ENCODE measurements at regions not wholly inside any gene's neighbourhood (a gene's known extent, or its start where the extent isn't known, plus 50 kb on each side); places are given as distances from the start of the nearest gene placed in this dataset.
A peak's percentile ranks its signal among the peaks of the same experiment; 100 is the strongest.

- H3K36me3 ChIP-seq (ENCODE audit: insufficient read depth, low read length): no peaks in the 10 kb centered on the region
- no peaks in the 10 kb centered on the region for H3K27me3 ChIP-seq (ENCODE audit: insufficient read depth, low read length)
- no peaks in the 10 kb centered on the region for H4K20me1 ChIP-seq (ENCODE audit: insufficient read depth, low read length)
- H3K27ac ChIP-seq (ENCODE audit: low read depth, low read length, poor library complexity, severe bottlenecking): no peak overlapping the region
- no peak overlapping the region for H3K4me2 ChIP-seq (ENCODE audit: low read length)
- peak; percentile 38; the same call in 1 of the 2 replicates for TF ChIP-seq CTCF (IDR thresholded peaks at IDR 0.05; ENCODE audit: low read length)
- no peak for TF ChIP-seq EZH2 (IDR thresholded peaks at IDR 0.05; ENCODE audit: borderline replicate concordance, low read length)
- no peaks in the 10 kb centered on the region for H3K79me2 ChIP-seq (ENCODE audit: insufficient read depth, low read length)
- H3K9me3 ChIP-seq (ENCODE audit: low read length): no peaks in the 10 kb centered on the region
- no peak overlapping the region for H3K4me3 ChIP-seq (ENCODE audit: low read depth, low read length, poor library complexity, severe bottlenecking)
- no peak overlapping the region for H2AFZ ChIP-seq (ENCODE audit: low read length)
- H3K9me2 ChIP-seq (ENCODE audit: low read depth, low read length): no peaks in the 10 kb centered on the region
- H3K9ac ChIP-seq (ENCODE audit: low read length): no peak overlapping the region
- H3F3A ChIP-seq (ENCODE audit: insufficient read depth, low read length): no peaks in the 10 kb centered on the region
- H3K4me1 ChIP-seq (ENCODE audit: insufficient read depth, low read length, severe bottlenecking): no peaks in the 10 kb centered on the region
These were observed 644.1 kb downstream of the MID1IP1 start for GRCh38 chrX:39445336-39445735.

- no peak overlapping the region for H3K4me3 ChIP-seq (ENCODE audit: low read depth, low read length, poor library complexity, severe bottlenecking)
- no peaks in the 10 kb centered on the region for H3F3A ChIP-seq (ENCODE audit: insufficient read depth, low read length)
- no peak for TF ChIP-seq CTCF (IDR thresholded peaks at IDR 0.05; ENCODE audit: low read length)
- no peak for TF ChIP-seq EZH2 (IDR thresholded peaks at IDR 0.05; ENCODE audit: borderline replicate concordance, low read length)
- H3K4me2 ChIP-seq (ENCODE audit: low read length): no peak overlapping the region
- H3K79me2 ChIP-seq (ENCODE audit: insufficient read depth, low read length): no peaks in the 10 kb centered on the region
- H3K9me3 ChIP-seq (ENCODE audit: low read length): no peaks in the 10 kb centered on the region
- no peaks in the 10 kb centered on the region for H4K20me1 ChIP-seq (ENCODE audit: insufficient read depth, low read length)
- H3K27me3 ChIP-seq (ENCODE audit: insufficient read depth, low read length): no peaks in the 10 kb centered on the region
- no peaks in the 10 kb centered on the region for H3K36me3 ChIP-seq (ENCODE audit: insufficient read depth, low read length)
- no peak overlapping the region for H3K9ac ChIP-seq (ENCODE audit: low read length)
- no peak overlapping the region for H3K27ac ChIP-seq (ENCODE audit: low read depth, low read length, poor library complexity, severe bottlenecking)
- no peak overlapping the region for H2AFZ ChIP-seq (ENCODE audit: low read length)
- no peaks in the 10 kb centered on the region for H3K9me2 ChIP-seq (ENCODE audit: low read depth, low read length)
- no peaks in the 10 kb centered on the region for H3K4me1 ChIP-seq (ENCODE audit: insufficient read depth, low read length, severe bottlenecking)
These were observed 648.1 kb downstream of the MID1IP1 start for GRCh38 chrX:39449352-39449751.

- H3K9ac ChIP-seq (ENCODE audit: low read length): no peak overlapping the region
- no peaks in the 10 kb centered on the region for H3K79me2 ChIP-seq (ENCODE audit: insufficient read depth, low read length)
- H3K27me3 ChIP-seq (ENCODE audit: insufficient read depth, low read length): no peaks in the 10 kb centered on the region
- no peaks in the 10 kb centered on the region for H3K9me2 ChIP-seq (ENCODE audit: low read depth, low read length)
- H3K4me1 ChIP-seq (ENCODE audit: insufficient read depth, low read length, severe bottlenecking): no peaks in the 10 kb centered on the region
- H3K4me3 ChIP-seq (ENCODE audit: low read depth, low read length, poor library complexity, severe bottlenecking): no peak overlapping the region
- TF ChIP-seq EZH2 (IDR thresholded peaks at IDR 0.05; ENCODE audit: borderline replicate concordance, low read length) (no peak), CTCF (IDR thresholded peaks at IDR 0.05; ENCODE audit: low read length) (no peak)
- no peaks in the 10 kb centered on the region for H3K9me3 ChIP-seq (ENCODE audit: low read length)
- H4K20me1 ChIP-seq (ENCODE audit: insufficient read depth, low read length): no peaks in the 10 kb centered on the region
- H3F3A ChIP-seq (ENCODE audit: insufficient read depth, low read length): no peaks in the 10 kb centered on the region
- no peak overlapping the region for H3K27ac ChIP-seq (ENCODE audit: low read depth, low read length, poor library complexity, severe bottlenecking)
- no peak overlapping the region for H2AFZ ChIP-seq (ENCODE audit: low read length)
- H3K36me3 ChIP-seq (ENCODE audit: insufficient read depth, low read length): no peaks in the 10 kb centered on the region
- no peak overlapping the region for H3K4me2 ChIP-seq (ENCODE audit: low read length)
These were observed 647.4 kb downstream of the BCOR start for GRCh38 chrX:39450234-39450977.
